HG02870 (cell line): ENCODE measurements at regions not wholly inside any gene's neighbourhood (a gene's known extent, or its start where the extent isn't known, plus 50 kb on each side); places are given as distances from the start of the nearest gene placed in this dataset.
"Not testable (repeated sequence)": the region's sequence is repeated elsewhere in the genome, so short reads cannot be mapped to it uniquely, and the experiment has no call there.

Experiments
- ATAC-seq: cut with Tn5 transposase; IDR thresholded peaks from one replicate; pipeline ENCODE4 v1.9.1; 2021; ENCODE audit warnings: mild to moderate bottlenecking, moderate library complexity; ENCODE audit not compliant: unreplicated experiment

- no peak for ATAC-seq
These were observed 50.4 kb upstream of the CACUL1 start for GRCh38 chr10:118805146-118805545.

GRCh38 chr10:118807512-118808305 lies 52.9 kb upstream of the CACUL1 start:
- ATAC-seq: no peak

- no peak for ATAC-seq
These were observed 54.0 kb upstream of the CACUL1 start for GRCh38 chr10:118808601-118809356.

- no peak for ATAC-seq
These were observed 54.8 kb upstream of the CACUL1 start for GRCh38 chr10:118809357-118810220.

- ATAC-seq: no peak
These were observed 56.2 kb upstream of the CACUL1 start for GRCh38 chr10:118810796-118811505.

GRCh38 chr10:118811675-118812392 lies 57.1 kb upstream of the CACUL1 start:
- no peak for ATAC-seq

GRCh38 chr10:118812393-118812740 lies 57.6 kb upstream of the CACUL1 start:
- ATAC-seq: no peak

- not testable (repeated sequence) for ATAC-seq
These were observed 58.2 kb upstream of the CACUL1 start for GRCh38 chr10:118813001-118813400.

- ATAC-seq: no peak
These were observed 61.9 kb upstream of the CACUL1 start for GRCh38 chr10:118816471-118817168.

- no peak for ATAC-seq
These were observed 62.7 kb upstream of the CACUL1 start for GRCh38 chr10:118817328-118818068.

GRCh38 chr10:118818621-118819221 lies 64.0 kb upstream of the CACUL1 start:
- ATAC-seq: no peak

- no peak for ATAC-seq
These were observed 65.8 kb upstream of the CACUL1 start for GRCh38 chr10:118820326-118821116.

- ATAC-seq: no peak
These were observed 68.6 kb upstream of the CACUL1 start for GRCh38 chr10:118823256-118823907.

GRCh38 chr10:118827053-118827452 lies 72.3 kb upstream of the CACUL1 start:
- no peak for ATAC-seq

- ATAC-seq: no peak
These were observed 72.8 kb upstream of the CACUL1 start for GRCh38 chr10:118827466-118828155.

GRCh38 chr10:118832241-118832651 lies 77.5 kb upstream of the CACUL1 start:
- no peak for ATAC-seq
